Body of pancreas (tissue), 4 donors: ENCODE measurements at regions not wholly inside any gene's neighbourhood (a gene's known extent, or its start where the extent isn't known, plus 50 kb on each side); places are given as distances from the start of the nearest gene placed in this dataset.
"Not testable (repeated sequence)": the region's sequence is repeated elsewhere in the genome, so short reads cannot be mapped to it uniquely, and the experiment has no call there.

Experiments used
- ATAC-seq: fragments of 150-250 bp; one replicate; pipeline ENCODE4 v1.9.1; 2016
- DNase-seq, 4 donors: peaks; one replicate each; pipeline ENCODE4 v3.0.0-alpha.2; 2019
- H3K27ac ChIP-seq, 4 donors: fragments of 200-600 bp; sonication (generic); 1 replicate in 3 of 4; 2 replicates in 1 of 4; pipeline versions ENCODE4 v1.5.1 to v1.6.1; 2016 to 2019; ENCODE audit warnings: mild to moderate bottlenecking in 1 of 4, mixed read lengths in 1 of 4, moderate library complexity in 1 of 4
- H3K27me3 ChIP-seq, 2 donors: fragments of 200-600 bp; sonication (generic); one replicate each; pipeline ENCODE4 v1.6.0; 2016; ENCODE audit warnings: mild to moderate bottlenecking in 1 of 2
- H3K36me3 ChIP-seq, 2 donors: fragments of 200-600 bp; sonication (generic); replicated peaks in 1 of 2; 2 replicates each; pipeline ENCODE4 v1.5.1; 2016; ENCODE audit warnings: low read depth in 2 of 2; ENCODE audit not compliant: insufficient read depth in 1 of 2
- H3K4me1 ChIP-seq: fragments of 200-600 bp; sonication (generic); one replicate; pipeline ENCODE4 v1.6.0; 2016
- H3K4me3 ChIP-seq, 2 donors: fragments of 200-600 bp; sonication (generic); 1 replicate in 1 of 2; 2 replicates in 1 of 2; pipeline ENCODE4 v1.5.1; 2016 to 2019
- H3K9me3 ChIP-seq, 3 donors: fragments of 200-600 bp; sonication (generic); 1 replicate in 2 of 3; 2 replicates in 1 of 3; pipeline ENCODE4 v1.5.1; 2016
- CTCF ChIP-seq, 7 experiments: fragments of 450-650 bp in 4 of 7; fragments of 200-600 bp in 3 of 7; sonication (generic) in 3 of 7; IDR thresholded peaks; one replicate each; pipeline ENCODE4 v1.5.1; 2016 to 2019; ENCODE audit warnings: antibody characterized with exemption in 7 of 7
- POLR2A ChIP-seq, 3 donors: fragments of 450-650 bp; IDR thresholded peaks; one replicate each; pipeline ENCODE4 v1.6.1; 2016; ENCODE audit warnings: antibody characterized with exemption in 3 of 3, mild to moderate bottlenecking in 2 of 3
- WGBS, 2 donors: methylation state at CpG; one replicate each; pipeline ENCODE4 v1.1.5; 2017; 5-methylcytosine and 5-hydroxymethylcytosine counted together
- intact Hi-C: fragments of 100-400 bp; cut with DNase I; formaldehyde crosslinking; loops from one replicate; pipeline ENCODE4 v1.15.1; 2023

- Histone ChIP-seq H3K27ac (no peak overlapping the region), H3K9me3 (no peaks in the 10 kb centered on the region), H3K27me3 (no peaks in the 10 kb centered on the region), H3K4me1 (no peaks in the 10 kb centered on the region), H3K36me3 (no peaks in the 10 kb centered on the region), H3K4me3 (no peak overlapping the region)
- DNase-seq (no peak), ATAC-seq (no peak)
- TF ChIP-seq CTCF (IDR thresholded peaks at IDR 0.05), result no peak
- no peak for TF ChIP-seq POLR2A (IDR thresholded peaks at IDR 0.05)
- intact Hi-C loops, result no loop called here
- WGBS, 2 donors, result 69 to 80% methylated on average over 2 of the region's 2 CpGs
Observed at GRCh38 chr4:169899295-169899694, 126.9 kb downstream of the MFAP3L start.

- TF ChIP-seq CTCF (IDR thresholded peaks at IDR 0.05), result no peak
- no peak for TF ChIP-seq POLR2A (IDR thresholded peaks at IDR 0.05)
- DNase-seq, result no peak
Observed at GRCh38 chr4:169898095-169898494, 128.1 kb downstream of the MFAP3L start.

GRCh38 chr4:169894767-169895166 lies 131.4 kb downstream of the MFAP3L start:
- H3K27ac ChIP-seq, H3K4me1 ChIP-seq, H3K9me3 ChIP-seq, DNase-seq, H3K36me3 ChIP-seq, H3K27me3 ChIP-seq, H3K4me3 ChIP-seq, intact Hi-C loops, ATAC-seq: not testable (repeated sequence)
- WGBS, 2 donors, result 88 to 89% methylated on average over 4 of the region's 4 CpGs

More at GRCh38 chr4:169898095-169898494, 128.1 kb downstream of the MFAP3L start:
- no peaks in the 10 kb centered on the region for H3K4me1 ChIP-seq
- H3K9me3 ChIP-seq, result no peaks in the 10 kb centered on the region
- H3K27me3 ChIP-seq, result no peaks in the 10 kb centered on the region
- intact Hi-C loops, result no loop called here
- no peak overlapping the region for H3K4me3 ChIP-seq
- no peak overlapping the region for H3K27ac ChIP-seq
- no peaks in the 10 kb centered on the region for H3K36me3 ChIP-seq
- ATAC-seq, result no peak

- Histone ChIP-seq H3K4me1 (no peaks in the 10 kb centered on the region), H3K9me3 (no peaks in the 10 kb centered on the region), H3K36me3 (no peaks in the 10 kb centered on the region), H3K27me3 (no peaks in the 10 kb centered on the region), H3K27ac (no peak overlapping the region), H3K4me3 (no peak overlapping the region)
- DNase-seq (no peak), ATAC-seq (no peak)
- TF ChIP-seq POLR2A (IDR thresholded peaks at IDR 0.05), result no peak
- TF ChIP-seq CTCF (IDR thresholded peaks at IDR 0.05), result no peak
- WGBS, 2 donors, result 59 to 78% methylated on average over 2 of the region's 2 CpGs
- intact Hi-C loops, result no loop called here
Observed at GRCh38 chr4:169885893-169886292, 128.1 kb upstream of the HPF1 start.

GRCh38 chr4:169881769-169882168 lies 124.0 kb upstream of the HPF1 start:
- Histone ChIP-seq H3K27me3 (no peaks in the 10 kb centered on the region), H3K36me3 (no peaks in the 10 kb centered on the region), H3K4me1 (no peaks in the 10 kb centered on the region), H3K27ac (no peak overlapping the region), H3K9me3 (no peaks in the 10 kb centered on the region), H3K4me3 (no peak overlapping the region)
- 17 to 64% methylated on average over 1 of the region's 1 CpG for WGBS, 2 donors
- ATAC-seq, result no peak
- no peak for DNase-seq
- intact Hi-C loops, result no loop called here
- TF ChIP-seq CTCF (IDR thresholded peaks at IDR 0.05) (no peak), POLR2A (IDR thresholded peaks at IDR 0.05) (no peak)
